Ascending aorta (tissue), 2 donors: ENCODE measurements at regions not wholly inside any gene's neighbourhood (a gene's known extent, or its start where the extent isn't known, plus 50 kb on each side); places are given as distances from the start of the nearest gene placed in this dataset.

Experiments used
- DNase-seq, 2 donors: peaks; one replicate each; pipeline ENCODE4 v3.0.0-alpha.2; 2019; ENCODE audit warnings: low spot score in 2 of 2
- H3K27ac ChIP-seq, 2 donors: fragments of 200-600 bp; sonication (generic); one replicate each; pipeline ENCODE4 v1.5.1; 2016 to 2017; ENCODE audit warnings: mild to moderate bottlenecking in 1 of 2
- H3K27me3 ChIP-seq: fragments of 200-600 bp; sonication (generic); one replicate; pipeline ENCODE4 v1.5.1; 2017
- H3K36me3 ChIP-seq, 2 donors: fragments of 200-600 bp; sonication (generic); one replicate each; pipeline ENCODE4 v1.5.1; 2016
- H3K4me1 ChIP-seq, 2 donors: fragments of 200-600 bp; sonication (generic); one replicate each; pipeline ENCODE4 v1.5.1; 2016 to 2017; ENCODE audit warnings: mild to moderate bottlenecking in 1 of 2
- H3K4me3 ChIP-seq, 2 donors: fragments of 200-600 bp; sonication (generic); one replicate each; pipeline ENCODE4 v1.5.1; 2016 to 2017; ENCODE audit warnings: mild to moderate bottlenecking in 1 of 2
- H3K9me3 ChIP-seq, 2 donors: fragments of 200-600 bp; sonication (generic); one replicate each; pipeline ENCODE4 v1.5.1; 2016
- intact Hi-C: fragments of 100-400 bp; cut with DNase I; formaldehyde crosslinking; loops from one replicate; pipeline ENCODE4 v1.15.1; 2023
- TF ChIP-seq, protein P1 (sequence below), 3 experiments: fragments of 200-600 bp in 2 of 3; fragments of 450-650 bp in 1 of 3; sonication (generic) in 2 of 3; IDR thresholded peaks; one replicate each; pipeline ENCODE4 v1.5.1; 2016 to 2019; ENCODE audit warnings: antibody characterized with exemption in 3 of 3, mild to moderate bottlenecking in 1 of 3, moderate library complexity in 1 of 3

DNA sequence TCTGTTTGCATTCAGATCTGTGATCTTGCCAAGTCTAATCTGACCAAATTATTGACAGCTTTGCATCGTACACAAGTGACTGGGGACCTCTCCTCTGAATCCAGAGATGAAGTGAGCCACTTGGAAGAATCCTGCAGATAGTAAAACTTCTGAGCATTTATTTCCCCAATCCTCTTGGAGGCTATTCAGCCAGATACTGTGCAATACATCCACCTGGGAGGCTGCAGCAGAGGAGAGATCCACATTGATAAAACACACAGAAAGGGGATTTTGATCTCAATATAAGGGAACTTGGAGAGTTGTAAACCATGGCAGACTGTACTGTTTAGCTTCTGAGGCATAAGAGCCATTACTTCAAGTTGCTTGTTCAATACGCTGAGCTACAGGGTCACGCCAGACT is 654.6 kb downstream of the MTRR start:
- TF ChIP-seq, protein P1, sequence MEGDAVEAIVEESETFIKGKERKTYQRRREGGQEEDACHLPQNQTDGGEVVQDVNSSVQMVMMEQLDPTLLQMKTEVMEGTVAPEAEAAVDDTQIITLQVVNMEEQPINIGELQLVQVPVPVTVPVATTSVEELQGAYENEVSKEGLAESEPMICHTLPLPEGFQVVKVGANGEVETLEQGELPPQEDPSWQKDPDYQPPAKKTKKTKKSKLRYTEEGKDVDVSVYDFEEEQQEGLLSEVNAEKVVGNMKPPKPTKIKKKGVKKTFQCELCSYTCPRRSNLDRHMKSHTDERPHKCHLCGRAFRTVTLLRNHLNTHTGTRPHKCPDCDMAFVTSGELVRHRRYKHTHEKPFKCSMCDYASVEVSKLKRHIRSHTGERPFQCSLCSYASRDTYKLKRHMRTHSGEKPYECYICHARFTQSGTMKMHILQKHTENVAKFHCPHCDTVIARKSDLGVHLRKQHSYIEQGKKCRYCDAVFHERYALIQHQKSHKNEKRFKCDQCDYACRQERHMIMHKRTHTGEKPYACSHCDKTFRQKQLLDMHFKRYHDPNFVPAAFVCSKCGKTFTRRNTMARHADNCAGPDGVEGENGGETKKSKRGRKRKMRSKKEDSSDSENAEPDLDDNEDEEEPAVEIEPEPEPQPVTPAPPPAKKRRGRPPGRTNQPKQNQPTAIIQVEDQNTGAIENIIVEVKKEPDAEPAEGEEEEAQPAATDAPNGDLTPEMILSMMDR (IDR thresholded peaks at IDR 0.05), result no peak
- Histone ChIP-seq H3K4me3 (no peak overlapping the region), H3K9me3 (no peaks in the 10 kb centered on the region), H3K27ac (no peak overlapping the region), H3K36me3 (no peaks in the 10 kb centered on the region), H3K4me1 (no peaks in the 10 kb centered on the region), H3K27me3 (no peaks in the 10 kb centered on the region)
- intact Hi-C loops, result no loop called here
- DNase-seq, result no peak

DNA sequence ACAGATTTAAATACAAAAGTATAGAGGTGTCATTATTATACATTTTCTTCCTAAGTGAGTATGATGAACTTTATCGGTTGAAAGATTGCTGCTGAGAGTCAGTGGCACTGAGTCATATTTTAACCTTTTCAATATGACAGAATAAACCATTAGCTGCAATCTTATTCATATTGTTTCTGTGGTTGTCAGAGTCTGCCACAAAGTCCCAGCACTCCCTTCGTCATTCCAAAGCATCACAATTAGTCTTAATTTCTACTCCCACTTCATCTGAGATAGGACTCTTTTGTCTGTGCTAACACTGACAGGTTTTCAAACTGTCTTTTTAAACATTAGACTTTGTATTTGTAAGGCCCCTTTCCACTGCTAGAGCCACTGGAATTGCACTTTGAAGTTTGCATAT is 656.9 kb downstream of the MTRR start:
- TF ChIP-seq, protein P1 (IDR thresholded peaks at IDR 0.05), result no peak
- no peak for DNase-seq
- intact Hi-C loops, result no loop called here
- Histone ChIP-seq H3K27me3 (no peaks in the 10 kb centered on the region), H3K36me3 (no peaks in the 10 kb centered on the region), H3K27ac (no peak overlapping the region), H3K9me3 (no peaks in the 10 kb centered on the region), H3K4me3 (no peak overlapping the region), H3K4me1 (no peaks in the 10 kb centered on the region)

DNA sequence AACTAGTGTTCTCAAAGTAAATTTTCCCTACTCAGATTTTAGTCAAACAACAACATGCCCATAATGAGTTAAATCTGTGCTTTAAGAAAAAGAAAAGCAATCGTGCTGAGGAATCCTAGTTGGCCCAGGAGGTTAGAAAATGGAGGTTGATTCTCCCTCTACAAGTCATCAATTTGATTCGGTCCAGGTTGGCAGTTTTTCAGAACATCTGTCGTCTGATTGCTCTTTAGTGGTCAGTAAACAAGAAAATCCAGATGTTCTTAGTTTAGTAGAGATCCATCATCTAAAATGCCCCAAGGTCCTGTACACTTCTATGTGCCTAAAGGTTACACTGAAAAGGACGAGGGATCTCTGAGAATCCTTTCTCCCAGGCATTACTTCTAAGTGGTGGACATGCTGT is 659.2 kb downstream of the MTRR start:
- H3K27me3 ChIP-seq, result no peaks in the 10 kb centered on the region
- H3K9me3 ChIP-seq, result no peaks in the 10 kb centered on the region
- no peak for DNase-seq
- H3K4me3 ChIP-seq, result no peak overlapping the region
- H3K4me1 ChIP-seq, result no peaks in the 10 kb centered on the region
- TF ChIP-seq, protein P1 (IDR thresholded peaks at IDR 0.05), result no peak
- no peak overlapping the region for H3K27ac ChIP-seq
- no peaks in the 10 kb centered on the region for H3K36me3 ChIP-seq
- intact Hi-C loops, result no loop called here

DNA sequence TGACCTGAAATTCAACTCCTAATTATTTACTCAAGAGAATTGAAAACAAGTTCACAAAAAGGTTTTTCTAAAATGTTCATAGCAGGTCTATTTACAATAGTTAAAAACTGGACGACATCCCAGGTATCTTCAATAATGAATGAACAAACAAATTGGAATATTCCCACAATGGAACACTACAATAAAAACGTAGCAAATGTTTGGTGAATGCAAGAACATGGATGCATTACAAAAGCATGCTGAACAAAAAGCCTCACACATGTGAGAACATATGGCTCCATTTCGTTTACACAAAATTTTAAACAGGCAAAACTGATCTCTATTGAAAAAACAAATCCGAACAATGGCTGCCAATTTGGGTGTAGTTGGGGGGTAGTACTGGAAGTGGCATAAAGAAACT is 669.9 kb downstream of the MTRR start:
- Histone ChIP-seq H3K4me1 (no peaks in the 10 kb centered on the region), H3K36me3 (no peaks in the 10 kb centered on the region), H3K27ac (no peak overlapping the region), H3K9me3 (no peaks in the 10 kb centered on the region), H3K4me3 (no peak overlapping the region), H3K27me3 (no peaks in the 10 kb centered on the region)
- intact Hi-C loops, result no loop called here
- no peak for DNase-seq
- TF ChIP-seq, protein P1 (IDR thresholded peaks at IDR 0.05), result no peak

DNA sequence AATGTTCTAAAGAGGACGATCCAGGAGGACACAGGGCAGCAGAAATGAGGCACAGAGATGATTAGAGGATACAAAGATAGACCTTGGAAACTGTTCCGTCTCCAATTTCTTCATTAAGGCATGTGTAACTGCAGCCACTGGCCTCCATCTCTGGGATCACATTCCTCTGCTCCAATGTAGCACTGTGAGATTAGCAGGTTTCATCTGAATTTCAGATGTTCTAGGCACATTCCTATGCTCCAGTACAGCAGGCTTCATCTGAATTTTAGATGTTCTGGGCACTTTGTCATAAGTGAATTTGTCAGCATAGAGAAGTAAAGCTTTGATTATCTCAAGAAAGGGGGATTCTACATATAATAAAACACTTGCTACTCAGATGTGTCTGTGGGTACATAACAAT is 671.4 kb downstream of the MTRR start:
- intact Hi-C loops, result no loop called here

DNA sequence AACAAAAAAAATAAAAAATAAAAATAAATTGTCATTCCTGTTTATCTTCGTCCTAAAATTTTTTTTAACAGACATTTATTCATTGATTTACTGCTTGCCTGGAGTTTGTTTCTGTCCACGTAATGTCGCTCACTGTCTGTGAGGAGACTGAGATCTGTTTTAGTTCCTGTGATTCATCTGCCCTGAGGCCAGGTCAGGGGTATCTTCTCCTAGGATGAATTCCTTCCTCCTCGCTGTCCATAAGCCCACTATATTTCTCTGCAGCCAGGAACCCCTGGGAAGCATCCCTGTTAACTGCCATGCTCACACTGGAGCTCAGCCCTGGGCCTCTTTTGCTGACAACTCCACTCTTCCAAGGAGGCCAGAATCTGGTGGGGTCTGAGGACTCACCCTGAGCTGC is 682.0 kb downstream of the MTRR start:
- intact Hi-C loops, result no loop called here
- no peak for DNase-seq
- Histone ChIP-seq H3K4me1 (no peaks in the 10 kb centered on the region), H3K27me3 (no peaks in the 10 kb centered on the region), H3K27ac (no peak overlapping the region), H3K9me3 (peaks cover 0 to 15% of the 10 kb centered on the region in 2 donors), H3K4me3 (no peak overlapping the region), H3K36me3 (no peaks in the 10 kb centered on the region)
- TF ChIP-seq, protein P1 (IDR thresholded peaks at IDR 0.05), result no peak

More for the DNA sequence above, 671.4 kb downstream of the MTRR start:
- Histone ChIP-seq H3K27me3 (no peaks in the 10 kb centered on the region), H3K4me3 (no peak overlapping the region), H3K4me1 (no peaks in the 10 kb centered on the region), H3K36me3 (no peaks in the 10 kb centered on the region), H3K27ac (no peak overlapping the region), H3K9me3 (no peaks in the 10 kb centered on the region)
- TF ChIP-seq, protein P1 (IDR thresholded peaks at IDR 0.05), result no peak
- DNase-seq, result no peak
